NCI-H226 (cell line): ENCODE measurements at regions not wholly inside any gene's neighbourhood (a gene's known extent, or its start where the extent isn't known, plus 50 kb on each side); places are given as distances from the start of the nearest gene placed in this dataset.

Source experiments
- DNase-seq: peaks from one replicate; pipeline ENCODE4 v3.0.0-alpha.2; 2015

DNA sequence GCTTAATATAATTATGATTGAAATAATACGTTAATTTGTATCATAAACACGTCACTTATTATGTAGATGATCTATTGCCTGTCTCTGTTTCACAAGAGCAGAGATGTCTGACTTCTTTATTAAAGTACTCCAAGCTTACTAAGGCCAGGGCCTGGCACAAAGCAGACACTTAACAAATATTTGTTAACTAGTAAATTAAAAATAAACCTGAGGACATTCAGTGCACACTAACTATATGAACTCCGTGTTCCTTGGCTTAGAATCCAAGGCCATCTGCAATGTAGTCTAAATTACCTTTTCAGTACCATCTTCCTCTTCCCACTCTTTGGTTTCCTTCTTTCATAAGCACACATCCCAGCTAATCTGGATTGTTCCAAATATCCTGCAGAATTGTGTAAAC is 210.8 kb upstream of the SOX9 start:
- DNase-seq: no peak

DNA sequence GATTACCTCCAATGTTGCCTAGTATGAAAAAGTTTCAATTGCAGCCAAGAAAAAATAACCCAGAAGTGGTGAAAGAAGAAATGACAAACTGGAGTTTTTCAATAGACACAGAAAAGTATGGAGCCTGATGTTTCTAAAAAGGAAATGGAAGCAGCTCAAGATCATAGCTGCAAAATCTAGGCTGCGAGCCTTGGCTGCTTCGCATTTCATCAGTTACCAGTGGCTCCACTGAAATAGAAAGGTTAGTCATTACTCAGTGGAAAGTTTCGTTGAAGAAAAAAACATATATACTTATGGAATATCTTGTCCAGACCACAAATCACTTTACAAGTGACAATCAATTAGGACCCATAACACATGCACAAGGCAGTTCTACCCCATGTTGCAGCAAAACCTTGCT is 206.8 kb upstream of the SOX9 start:
- DNase-seq: no peak

DNA sequence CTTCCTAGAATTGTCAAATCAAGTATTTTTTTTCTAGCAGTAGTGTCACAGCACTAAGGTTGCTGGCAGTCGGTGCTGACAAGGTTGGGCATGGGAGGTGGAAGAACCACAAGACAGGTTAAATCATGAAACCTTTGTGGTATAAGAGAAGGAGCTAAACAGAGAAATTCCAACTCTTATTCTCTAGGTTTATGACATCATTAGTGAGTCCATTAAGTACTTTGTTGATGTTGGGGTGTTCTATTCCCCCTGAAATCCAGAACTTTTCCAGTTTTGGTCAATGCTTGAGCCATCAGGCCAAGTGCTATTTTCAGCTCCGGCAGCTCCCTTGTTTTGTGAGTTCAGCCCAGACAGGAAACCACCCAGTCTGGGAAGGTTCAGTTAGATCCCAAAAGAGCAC is 206.0 kb upstream of the SOX9 start:
- DNase-seq: no peak

DNA sequence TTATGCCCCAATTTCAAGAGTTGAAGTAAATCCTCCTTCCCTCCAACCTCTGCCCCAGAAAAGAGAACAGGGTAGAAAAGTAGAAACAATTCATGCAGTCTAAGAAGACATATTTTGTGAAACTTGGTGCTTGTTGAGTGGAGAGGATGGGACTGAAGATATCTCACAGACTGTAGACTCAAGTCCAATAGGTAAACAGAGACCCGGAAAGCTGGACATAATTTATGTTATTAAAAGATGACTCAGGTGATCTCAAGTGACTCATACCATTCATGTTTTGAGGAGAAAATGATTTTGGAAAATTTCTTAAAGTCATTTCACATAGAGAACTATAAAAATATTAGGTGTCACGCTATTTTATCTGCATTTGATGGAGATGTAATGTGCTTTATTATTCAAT is 203.1 kb upstream of the SOX9 start:
- DNase-seq: no peak

DNA sequence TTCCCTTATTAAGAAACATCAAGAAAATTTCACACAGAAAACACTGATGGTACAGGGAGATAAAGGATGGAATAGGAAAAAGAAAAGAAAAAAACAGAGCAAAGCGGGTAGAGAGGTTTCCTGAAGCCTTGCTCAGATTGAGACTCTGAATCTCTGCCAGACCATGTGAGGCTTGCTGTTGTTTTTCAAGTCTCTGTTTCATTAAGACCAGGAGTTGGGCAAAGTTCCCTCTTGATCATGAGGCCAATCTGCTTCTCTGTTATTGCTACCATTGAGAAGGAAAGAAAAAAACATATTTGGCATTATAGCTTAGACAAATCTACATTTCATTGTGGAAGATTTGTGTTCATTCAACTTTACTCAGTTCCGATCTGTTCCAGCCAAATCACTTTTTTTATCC is 201.6 kb upstream of the SOX9 start:
- no peak for DNase-seq

DNA sequence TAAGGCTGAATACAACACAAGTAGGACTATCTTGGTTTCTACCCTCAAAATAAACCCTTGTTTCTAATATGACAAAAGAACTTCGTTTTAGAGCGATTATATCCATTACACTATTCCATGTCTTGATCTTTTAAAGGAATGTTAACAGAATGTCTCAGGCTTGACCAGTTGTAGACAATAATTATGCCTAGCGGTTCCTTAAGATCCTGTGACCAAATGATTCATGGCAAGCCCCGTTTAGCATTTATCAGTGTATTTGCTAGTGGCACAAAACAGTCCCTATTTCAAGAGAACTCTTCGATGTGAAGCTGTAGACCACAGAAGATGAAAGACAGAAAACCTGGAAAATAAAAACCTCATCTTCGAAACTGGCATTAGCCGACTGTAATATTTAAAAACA is 200.9 kb upstream of the SOX9 start:
- no peak for DNase-seq

DNA sequence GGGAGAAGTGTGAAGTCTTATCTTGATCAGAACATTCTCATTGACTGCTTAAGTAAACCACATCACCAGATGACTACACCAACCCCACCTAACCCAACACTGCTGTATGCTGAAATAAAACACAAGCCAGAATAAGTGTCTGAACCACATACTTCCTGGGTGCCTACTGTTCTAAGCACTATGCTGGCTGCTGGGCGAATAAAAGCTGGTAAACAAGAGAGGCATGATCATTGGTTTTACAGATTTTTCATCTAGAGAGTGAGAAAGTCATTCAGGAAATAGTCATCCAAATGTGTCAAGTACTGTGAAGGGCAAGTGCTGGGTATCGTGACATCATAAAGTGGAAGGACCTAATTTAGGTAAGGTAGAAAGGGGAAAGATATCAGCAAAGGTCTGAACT is 199.0 kb upstream of the SOX9 start:
- no peak for DNase-seq

DNA sequence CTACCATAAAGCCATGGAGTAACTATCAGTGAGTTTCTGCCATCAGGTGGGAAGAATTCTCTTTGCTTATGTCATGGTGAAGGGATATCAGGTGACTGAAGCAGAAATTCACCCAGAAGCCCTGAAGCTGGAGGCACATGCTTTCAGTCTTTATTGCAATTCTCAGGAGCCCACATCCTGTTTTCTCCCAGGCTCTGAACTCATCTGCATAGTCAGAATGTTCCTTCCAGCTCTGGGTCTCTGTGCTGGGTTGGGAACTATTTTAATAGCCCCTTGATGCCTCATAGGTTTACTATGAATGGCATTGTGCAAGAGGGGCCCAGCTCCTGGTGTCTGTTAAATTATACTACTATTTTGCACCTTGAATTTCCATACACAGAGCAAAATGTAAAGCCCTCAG is 198.4 kb upstream of the SOX9 start:
- DNase-seq: peak; percentile 5

DNA sequence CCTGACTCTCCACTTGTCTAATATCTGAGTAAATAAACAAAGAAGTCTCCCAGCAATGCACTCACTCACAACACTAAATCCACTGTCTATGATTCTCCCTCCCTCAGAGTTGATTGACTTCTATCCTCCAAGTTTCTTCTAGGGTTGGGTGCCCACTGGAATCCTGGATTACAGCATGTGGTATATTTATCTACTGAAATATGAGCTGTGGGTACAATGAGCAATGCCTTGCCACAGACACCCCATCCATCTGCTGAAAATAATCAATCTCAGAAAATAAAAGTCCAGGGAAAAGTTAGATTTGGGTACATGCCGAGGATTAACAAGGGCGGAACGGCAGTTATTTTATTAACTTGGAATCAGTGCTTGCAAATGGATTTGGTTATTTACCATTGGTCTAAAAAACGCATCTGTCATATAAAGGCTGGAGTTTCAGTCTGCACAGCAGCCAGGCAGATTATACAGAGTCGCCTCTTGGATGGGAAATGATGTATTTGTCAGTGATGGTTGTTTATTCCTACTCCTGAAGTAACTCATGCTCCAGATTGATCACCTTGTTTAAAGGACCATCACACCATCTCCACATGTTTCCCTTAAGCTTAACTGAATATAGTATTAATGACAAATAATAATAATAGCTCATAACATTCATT is 193.9 kb upstream of the SOX9 start:
- DNase-seq: no peak

DNA sequence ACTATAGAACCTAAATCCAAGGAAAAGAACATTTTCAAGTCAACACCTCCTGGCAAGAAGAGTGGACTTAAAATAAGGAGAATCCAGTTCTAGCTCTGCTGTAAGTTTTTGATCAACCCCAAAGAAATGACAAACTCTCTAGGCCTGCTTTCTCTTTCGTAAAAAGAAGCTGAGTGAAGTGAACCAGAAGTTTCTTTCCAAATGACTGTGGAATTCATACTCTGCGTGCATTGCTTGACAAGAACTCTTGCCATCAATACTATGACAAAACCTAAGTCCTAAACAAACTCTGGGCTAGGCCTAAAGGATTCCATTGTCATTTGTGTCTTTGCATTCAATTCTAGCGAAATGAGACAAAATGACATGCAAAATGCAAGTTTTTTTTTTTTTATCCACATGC is 187.5 kb upstream of the SOX9 start:
- no peak for DNase-seq

DNA sequence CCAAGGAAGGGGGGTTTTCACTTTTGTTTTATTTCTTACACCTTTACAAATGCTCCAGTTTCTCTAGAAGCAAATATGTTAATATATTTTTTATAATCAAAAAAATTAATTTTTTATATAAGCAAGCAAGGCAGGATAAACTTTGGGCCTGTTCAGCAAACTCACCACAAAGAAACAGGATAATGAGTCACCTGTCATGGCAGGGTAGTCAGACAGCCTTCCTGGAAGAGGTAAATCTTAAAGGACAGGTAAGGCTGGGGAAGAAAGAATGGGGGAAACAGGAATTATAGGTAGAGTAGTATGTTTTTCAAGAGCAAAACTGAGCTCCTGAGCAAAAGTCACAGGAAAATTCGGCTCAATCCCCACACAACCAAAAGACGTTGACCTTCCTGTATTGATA is 186.3 kb upstream of the SOX9 start:
- no peak for DNase-seq

DNA sequence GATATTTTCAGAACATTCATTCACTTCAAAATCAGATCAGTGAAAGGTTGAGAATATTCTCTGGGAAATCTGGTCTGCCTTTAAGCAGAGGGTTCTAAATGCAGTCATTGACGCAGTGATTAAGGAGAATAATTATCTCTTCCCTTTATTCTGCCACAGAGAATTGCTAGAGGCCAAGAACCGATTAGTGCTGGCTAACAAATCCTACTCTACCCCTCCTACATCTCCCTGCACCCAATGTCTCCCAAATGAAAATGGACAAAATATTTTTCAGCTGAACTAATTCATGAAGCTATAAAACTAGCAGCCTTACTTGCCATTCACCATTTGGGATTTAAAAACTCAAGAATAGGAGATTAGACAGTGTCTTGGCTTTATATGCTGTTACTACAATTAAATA is 185.5 kb upstream of the SOX9 start:
- DNase-seq: no peak

DNA sequence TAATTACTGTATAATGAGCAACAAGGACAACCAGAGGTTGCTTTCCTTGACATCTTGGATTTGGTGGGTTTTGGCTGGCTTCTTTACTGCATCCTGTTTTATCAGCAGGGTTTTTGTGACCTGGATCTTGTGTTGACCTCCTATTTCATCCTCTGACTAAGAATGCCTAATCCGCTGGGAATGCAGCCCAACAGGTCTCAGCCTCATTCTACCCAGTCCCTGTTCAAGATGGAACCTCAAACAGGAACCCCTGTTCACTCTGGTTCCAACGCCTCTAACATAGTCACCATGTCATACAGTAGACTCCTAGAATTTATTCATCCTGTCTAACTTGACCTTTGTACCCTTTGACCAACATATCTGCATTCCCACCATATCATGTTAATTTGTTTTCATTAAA is 183.8 kb upstream of the SOX9 start:
- DNase-seq: no peak

DNA sequence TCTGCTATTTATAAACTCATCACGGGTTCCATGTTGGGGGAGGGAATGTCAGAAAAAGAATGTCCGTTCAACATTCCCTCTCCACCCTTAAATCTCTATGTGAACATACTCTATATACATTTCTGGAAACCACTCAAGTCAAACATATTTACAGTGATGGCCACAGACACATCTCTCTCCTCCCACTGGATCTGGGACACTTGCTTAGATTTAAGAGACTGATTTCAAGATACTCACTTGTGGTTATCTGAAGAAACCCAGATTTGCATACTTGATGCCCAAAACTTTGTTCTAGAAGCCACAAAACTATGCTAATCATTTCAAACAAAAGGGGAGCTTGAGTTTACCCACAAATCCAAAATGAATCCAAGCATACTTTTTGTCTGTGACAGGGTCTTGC is 182.9 kb upstream of the SOX9 start:
- no peak for DNase-seq

DNA sequence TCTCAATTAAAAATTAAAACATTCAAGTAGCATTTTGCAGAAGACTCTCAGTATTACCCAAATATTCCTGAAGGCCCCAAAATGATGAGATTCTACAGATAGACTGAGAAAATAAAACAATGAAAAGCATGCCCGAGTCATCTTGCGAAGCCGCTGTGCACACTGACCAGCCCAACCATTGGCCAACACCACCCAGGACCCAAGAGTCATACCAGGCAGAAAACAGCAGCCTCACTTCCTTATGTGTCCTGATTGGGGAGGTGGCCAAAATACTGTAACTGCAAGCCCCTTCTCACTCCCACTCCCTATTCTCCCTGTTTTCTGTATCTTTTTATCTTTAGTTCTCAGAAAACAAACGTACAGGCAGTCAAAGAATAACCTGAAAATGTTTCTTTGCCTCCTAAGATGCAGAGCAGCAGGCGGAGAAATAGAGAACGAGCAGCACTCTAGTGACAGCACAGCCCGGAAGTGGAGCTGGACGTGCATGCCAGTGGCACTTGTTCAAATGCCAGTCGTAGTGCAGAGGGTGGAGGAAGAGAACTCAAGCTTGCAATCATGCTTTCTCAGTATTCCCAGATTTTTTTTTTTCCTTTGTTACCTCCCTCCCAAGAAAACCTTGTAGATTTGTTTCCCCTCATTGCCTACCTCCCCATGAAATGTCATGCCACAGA is 182.3 kb upstream of the SOX9 start:
- DNase-seq: no peak

DNA sequence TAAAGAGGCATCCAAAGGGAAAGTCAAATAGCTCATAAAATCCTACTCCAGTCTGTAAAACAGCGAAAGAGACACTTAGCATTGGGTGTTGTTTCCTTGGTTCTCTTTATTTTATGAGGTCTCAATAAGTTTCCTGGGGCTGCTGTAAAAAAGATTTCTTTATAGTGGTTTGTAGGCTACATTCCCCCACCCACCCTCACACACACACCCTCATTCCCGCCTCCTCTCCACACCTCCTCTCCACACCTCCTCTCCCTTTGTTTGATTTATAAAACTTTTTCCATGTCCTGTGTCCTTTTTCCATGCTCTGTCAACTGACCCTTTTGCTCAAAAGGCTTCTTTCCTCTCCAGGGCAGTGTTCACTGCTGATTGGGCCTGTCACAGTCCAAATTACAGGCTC is 178.9 kb upstream of the SOX9 start:
- DNase-seq: no peak

DNA sequence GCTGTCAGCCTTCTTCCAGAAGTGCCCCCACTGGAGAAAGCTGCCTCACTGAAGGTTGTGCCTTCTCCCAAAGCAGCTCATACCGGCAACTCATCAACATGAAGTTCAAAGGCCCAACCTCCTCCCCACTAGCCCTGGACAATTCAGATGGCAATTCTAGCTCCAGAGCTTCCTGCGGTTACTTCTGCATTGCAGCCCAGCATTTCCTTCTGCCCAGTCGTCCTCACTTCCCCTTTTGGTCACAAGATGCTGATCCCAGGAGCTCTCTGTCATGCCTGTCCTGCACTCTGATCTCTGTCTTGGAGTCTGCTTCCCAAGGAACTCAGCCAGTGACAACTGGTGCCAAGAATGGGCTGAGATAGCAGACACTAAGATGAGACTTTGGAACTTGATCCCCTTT is 178.2 kb upstream of the SOX9 start:
- no peak for DNase-seq

DNA sequence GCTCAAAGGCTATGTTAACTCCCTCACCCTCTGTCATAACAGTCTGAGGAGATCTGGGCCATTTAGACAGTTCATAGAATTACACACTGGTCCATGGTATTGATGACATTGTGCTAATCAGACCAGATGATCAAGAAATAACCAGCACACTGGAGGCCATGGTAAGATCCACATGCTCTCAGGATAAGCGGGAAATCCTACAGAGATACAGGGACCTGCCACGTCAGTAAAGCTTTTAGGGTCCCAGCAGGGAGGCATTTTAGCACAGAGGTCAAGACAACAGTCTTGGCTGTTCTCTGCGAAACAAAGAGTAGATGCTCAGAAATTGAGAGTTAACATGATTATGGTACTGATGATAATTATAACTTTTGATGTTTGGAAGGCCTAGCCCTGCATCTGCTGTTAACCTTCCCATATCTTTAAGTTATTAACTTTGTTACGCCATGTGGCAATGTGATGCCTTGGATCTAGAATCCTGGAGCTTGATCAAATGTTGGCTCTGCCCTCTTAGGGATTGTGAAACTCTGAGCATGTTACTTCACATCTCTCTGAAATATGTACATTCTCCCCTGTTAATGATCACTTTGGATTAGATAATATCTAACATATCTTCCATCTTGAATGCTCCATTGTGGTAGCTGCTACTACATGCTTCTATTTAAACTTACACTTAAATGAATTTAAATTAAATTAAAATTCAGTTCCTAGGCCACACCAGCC is 172.0 kb upstream of the SOX9 start:
- no peak for DNase-seq

DNA sequence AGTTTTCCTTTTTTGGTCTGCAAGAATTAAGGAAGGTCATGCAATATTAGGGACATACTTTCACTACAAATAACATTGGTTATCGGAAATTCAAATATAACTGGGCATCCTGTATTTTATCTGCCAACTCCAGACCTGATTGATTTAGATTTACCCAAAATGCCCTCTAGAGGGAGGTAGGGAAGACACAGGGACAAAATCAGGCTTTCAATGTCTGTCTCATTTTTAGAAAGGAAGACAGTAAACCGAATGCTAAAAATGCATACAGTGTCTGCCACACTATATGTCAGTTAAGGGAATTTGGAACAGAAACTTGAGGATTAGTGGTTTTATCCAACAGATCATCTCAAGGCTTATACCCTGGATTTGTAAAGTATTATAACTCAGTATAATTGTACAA is 161.7 kb upstream of the SOX9 start:
- no peak for DNase-seq

DNA sequence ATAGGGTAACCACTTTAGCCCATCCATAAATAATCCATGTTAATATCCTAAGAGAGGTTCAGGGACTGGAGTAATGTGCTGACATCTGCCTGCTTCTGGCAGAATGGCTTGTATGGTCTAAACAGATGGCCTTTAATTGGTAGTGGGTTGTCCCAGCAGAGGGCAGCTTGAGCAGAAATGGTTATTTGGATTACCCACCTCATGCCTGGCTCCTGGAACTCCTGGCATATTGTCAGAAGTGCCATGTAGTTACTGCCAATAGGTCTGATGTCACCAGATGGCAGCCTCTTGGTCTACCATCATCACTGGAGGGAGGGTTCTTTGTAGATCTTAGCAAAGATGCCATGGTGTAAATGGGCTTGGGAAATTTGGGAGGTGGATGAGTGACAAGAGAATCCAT is 157.5 kb upstream of the SOX9 start:
- no peak for DNase-seq

DNA sequence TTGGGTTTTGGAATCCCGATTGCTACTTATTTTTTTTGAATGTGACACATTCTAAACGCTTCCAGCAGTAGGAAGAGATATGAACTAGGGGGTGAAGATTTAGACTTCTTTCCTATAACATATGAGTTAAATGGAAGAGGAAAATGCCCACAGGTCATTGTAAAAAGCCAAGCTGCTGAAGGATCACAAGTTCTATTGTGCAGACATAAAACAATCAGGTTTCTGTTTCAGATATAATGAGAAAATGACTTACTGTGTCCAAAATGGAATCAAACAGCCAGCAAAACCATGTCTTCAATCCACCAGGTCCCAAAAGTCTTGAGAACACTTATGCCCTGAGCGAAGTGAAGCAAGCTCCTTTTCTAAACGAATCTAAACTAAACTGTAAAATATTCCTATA is 157.0 kb upstream of the SOX9 start:
- DNase-seq: no peak

DNA sequence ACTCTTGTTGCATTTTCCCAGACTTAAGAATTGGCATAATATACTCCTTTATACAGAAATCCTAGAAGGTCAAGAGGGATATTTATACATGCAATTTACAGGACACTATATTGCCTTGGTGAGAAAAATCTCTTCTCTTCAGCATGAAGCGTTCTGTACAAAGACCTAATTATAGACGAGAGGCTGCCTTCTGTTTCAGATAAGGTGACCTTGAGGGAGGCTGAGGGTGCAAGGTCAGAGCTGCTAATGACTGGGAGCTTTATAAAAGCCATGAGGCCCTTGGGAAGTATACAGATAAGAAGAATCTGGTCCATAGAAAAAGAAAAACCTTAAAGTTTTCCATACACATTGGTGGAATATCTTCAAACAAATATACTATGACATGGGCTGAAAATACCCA is 156.3 kb upstream of the SOX9 start:
- DNase-seq: no peak

DNA sequence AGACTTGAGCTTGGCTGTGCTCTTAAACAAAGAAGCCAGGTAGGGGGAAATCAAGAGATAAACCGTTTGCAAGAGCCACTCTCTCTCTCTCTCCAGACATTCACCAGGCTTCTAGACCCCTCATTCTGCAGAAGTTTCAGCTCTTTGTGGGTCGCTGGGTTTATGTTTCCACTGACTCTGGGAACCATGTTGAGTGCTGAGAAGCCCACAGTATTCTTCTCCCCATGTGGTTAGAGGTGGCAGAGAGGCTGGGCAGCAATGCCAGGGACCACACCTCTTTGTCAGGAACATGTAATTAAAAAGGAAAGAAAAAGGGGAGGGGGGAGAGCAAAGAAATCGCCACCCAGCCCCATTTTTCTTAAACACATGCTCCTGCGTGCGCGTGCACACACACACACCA is 154.8 kb upstream of the SOX9 start:
- DNase-seq: no peak

DNA sequence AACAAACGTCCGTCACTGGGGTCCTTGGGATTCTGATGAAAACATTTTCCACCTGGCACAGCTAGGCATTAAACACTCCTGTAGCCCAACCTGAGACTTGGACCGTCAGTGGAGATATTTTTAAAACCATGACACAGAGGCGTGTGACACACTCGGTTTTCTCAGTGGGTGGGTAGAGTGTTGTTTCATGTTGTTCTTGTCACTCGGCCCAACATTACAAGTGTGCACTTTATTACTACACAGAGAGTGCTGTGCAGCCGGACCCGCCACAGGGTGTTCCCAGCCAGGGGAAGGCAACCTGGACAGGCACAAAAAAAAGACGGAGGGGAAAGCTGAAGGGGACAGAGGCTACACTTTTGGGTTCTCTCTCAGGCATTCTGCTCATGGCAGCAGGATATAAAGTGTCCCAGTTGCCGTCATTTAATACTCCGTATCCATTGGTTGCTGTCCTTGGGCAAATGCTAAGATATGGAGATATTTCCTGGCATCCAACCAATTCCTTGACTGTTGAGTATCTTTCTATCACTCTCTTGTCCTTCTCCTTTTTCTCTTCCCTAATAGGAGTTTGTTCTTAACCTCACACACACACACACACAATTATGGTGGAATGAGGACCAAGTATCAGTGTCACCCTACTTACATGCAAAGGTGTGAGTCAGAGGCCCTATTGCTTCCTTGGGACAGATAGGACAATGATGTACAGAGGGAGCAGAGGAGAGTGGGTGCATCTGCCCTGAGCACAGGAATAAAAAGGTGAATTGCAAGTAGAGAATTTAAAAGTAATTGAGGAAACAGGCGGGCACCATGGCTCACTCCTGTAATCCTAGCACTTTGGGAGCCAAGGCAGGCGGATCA is 154.1 kb upstream of the SOX9 start:
- DNase-seq: no peak
